Muscle layer of colon (tissue), 2 donors: ENCODE measurements at regions not wholly inside any gene's neighbourhood (a gene's known extent, or its start where the extent isn't known, plus 50 kb on each side); places are given as distances from the start of the nearest gene placed in this dataset.
"Not testable (repeated sequence)": the region's sequence is repeated elsewhere in the genome, so short reads cannot be mapped to it uniquely, and the experiment has no call there.

ENCODE experiments used
- H3K27ac ChIP-seq: one replicate; pipeline ENCODE4 v1.7.0; 2013; ENCODE audit warnings: low read depth, mild to moderate bottlenecking, low read length, moderate library complexity
- H3K27me3 ChIP-seq, 2 donors: one replicate each; pipeline ENCODE4 v1.7.0; 2013; ENCODE audit warnings: low read length in 2 of 2, mild to moderate bottlenecking in 2 of 2; ENCODE audit not compliant: insufficient read depth in 2 of 2, control insufficient read depth in 1 of 2
- H3K36me3 ChIP-seq: one replicate; pipeline ENCODE4 v1.7.0; 2013; ENCODE audit warnings: mild to moderate bottlenecking, low read length; ENCODE audit not compliant: insufficient read depth
- H3K4me1 ChIP-seq: one replicate; pipeline ENCODE4 v1.7.0; 2013; ENCODE audit warnings: mild to moderate bottlenecking, low read length; ENCODE audit not compliant: insufficient read depth
- H3K4me3 ChIP-seq, 2 donors: one replicate each; pipeline ENCODE4 v1.7.0; 2013; ENCODE audit warnings: low read length in 2 of 2, low read depth in 1 of 2, mild to moderate bottlenecking in 1 of 2, moderate library complexity in 1 of 2
- H3K9ac ChIP-seq: one replicate; pipeline ENCODE4 v1.7.0; 2013; ENCODE audit warnings: low read length
- H3K9me3 ChIP-seq: one replicate; pipeline ENCODE4 v1.7.0; 2013; ENCODE audit warnings: mild to moderate bottlenecking, low read length
- donor health status: abdominal sarcoma.
- donor health status: Adenocarcinoma of cecum.

- H3K4me1 ChIP-seq = peaks cover 6% of the 10 kb centered on the region
- H3K36me3 ChIP-seq = no peaks in the 10 kb centered on the region
- H3K27me3 ChIP-seq = no peaks in the 10 kb centered on the region
- no peak overlapping the region for H3K9ac ChIP-seq
- H3K4me3 ChIP-seq = no peak overlapping the region
- no peaks in the 10 kb centered on the region for H3K9me3 ChIP-seq
- H3K27ac ChIP-seq = no peak overlapping the region
These were observed 271.6 kb upstream of the ARSJ start for GRCh38 chr4:114251020-114251419.

GRCh38 chr4:114252499-114252898 is 273.1 kb upstream of the ARSJ start:
- Histone ChIP-seq H3K36me3 (no peaks in the 10 kb centered on the region), H3K4me3 (no peak overlapping the region), H3K4me1 (peaks cover 6% of the 10 kb centered on the region), H3K9me3 (no peaks in the 10 kb centered on the region), H3K9ac (no peak overlapping the region), H3K27ac (no peak overlapping the region), H3K27me3 (no peaks in the 10 kb centered on the region)

GRCh38 chr4:114257501-114257900 is 278.1 kb upstream of the ARSJ start:
- no peaks in the 10 kb centered on the region for H3K4me1 ChIP-seq
- no peak overlapping the region for H3K27ac ChIP-seq
- no peaks in the 10 kb centered on the region for H3K27me3 ChIP-seq
- no peak overlapping the region for H3K4me3 ChIP-seq
- H3K9me3 ChIP-seq = no peaks in the 10 kb centered on the region
- H3K9ac ChIP-seq = no peak overlapping the region
- H3K36me3 ChIP-seq = no peaks in the 10 kb centered on the region

- H3K9ac ChIP-seq, H3K4me1 ChIP-seq, H3K4me3 ChIP-seq: not testable (repeated sequence)
These were observed 283.0 kb upstream of the ARSJ start for GRCh38 chr4:114262421-114262820.

GRCh38 chr4:114263233-114263632 is 283.8 kb upstream of the ARSJ start:
- no peaks in the 10 kb centered on the region for H3K4me1 ChIP-seq
- H3K36me3 ChIP-seq = no peaks in the 10 kb centered on the region
- no peak overlapping the region for H3K9ac ChIP-seq
- H3K9me3 ChIP-seq = no peaks in the 10 kb centered on the region
- H3K27me3 ChIP-seq = no peaks in the 10 kb centered on the region
- no peak overlapping the region for H3K4me3 ChIP-seq
- no peak overlapping the region for H3K27ac ChIP-seq

More at GRCh38 chr4:114262421-114262820, 283.0 kb upstream of the ARSJ start:
- not testable (repeated sequence) for H3K36me3 ChIP-seq, H3K9me3 ChIP-seq, H3K27me3 ChIP-seq, H3K27ac ChIP-seq

GRCh38 chr4:114264452-114264851 is 285.0 kb upstream of the ARSJ start:
- no peaks in the 10 kb centered on the region for H3K9me3 ChIP-seq
- H3K4me3 ChIP-seq = no peak overlapping the region
- no peak overlapping the region for H3K9ac ChIP-seq
- H3K36me3 ChIP-seq = no peaks in the 10 kb centered on the region
- H3K27me3 ChIP-seq = no peaks in the 10 kb centered on the region
- H3K27ac ChIP-seq = no peak overlapping the region
- H3K4me1 ChIP-seq = no peaks in the 10 kb centered on the region

- no peak overlapping the region for H3K27ac ChIP-seq
- no peaks in the 10 kb centered on the region for H3K36me3 ChIP-seq
- H3K27me3 ChIP-seq = no peaks in the 10 kb centered on the region
- no peaks in the 10 kb centered on the region for H3K9me3 ChIP-seq
- H3K9ac ChIP-seq = no peak overlapping the region
- no peak overlapping the region for H3K4me3 ChIP-seq
- no peaks in the 10 kb centered on the region for H3K4me1 ChIP-seq
These were observed 285.4 kb upstream of the ARSJ start for GRCh38 chr4:114264877-114265291.

GRCh38 chr4:114265342-114265741 is 285.9 kb upstream of the ARSJ start:
- no peak overlapping the region for H3K4me3 ChIP-seq
- H3K36me3 ChIP-seq = no peaks in the 10 kb centered on the region
- H3K27ac ChIP-seq = no peak overlapping the region
- H3K27me3 ChIP-seq = no peaks in the 10 kb centered on the region
- no peaks in the 10 kb centered on the region for H3K4me1 ChIP-seq
- H3K9me3 ChIP-seq = no peaks in the 10 kb centered on the region
- H3K9ac ChIP-seq = no peak overlapping the region

GRCh38 chr4:114267976-114268375 is 288.5 kb upstream of the ARSJ start:
- H3K4me1 ChIP-seq = no peaks in the 10 kb centered on the region
- H3K27ac ChIP-seq = no peak overlapping the region
- no peak overlapping the region for H3K9ac ChIP-seq
- H3K27me3 ChIP-seq = no peaks in the 10 kb centered on the region
- H3K4me3 ChIP-seq = no peak overlapping the region
- no peaks in the 10 kb centered on the region for H3K9me3 ChIP-seq
- no peaks in the 10 kb centered on the region for H3K36me3 ChIP-seq

GRCh38 chr4:114271031-114271430 is 291.6 kb upstream of the ARSJ start:
- no peak overlapping the region for H3K27ac ChIP-seq
- no peak overlapping the region for H3K9ac ChIP-seq
- H3K4me3 ChIP-seq = no peak overlapping the region
- H3K27me3 ChIP-seq = no peaks in the 10 kb centered on the region
- no peaks in the 10 kb centered on the region for H3K36me3 ChIP-seq
- H3K4me1 ChIP-seq = no peaks in the 10 kb centered on the region
- H3K9me3 ChIP-seq = no peaks in the 10 kb centered on the region

GRCh38 chr4:114272226-114272625 is 292.8 kb upstream of the ARSJ start:
- no peak overlapping the region for H3K4me3 ChIP-seq
- H3K9ac ChIP-seq = no peak overlapping the region
- no peaks in the 10 kb centered on the region for H3K36me3 ChIP-seq
- no peak overlapping the region for H3K27ac ChIP-seq
- H3K9me3 ChIP-seq = no peaks in the 10 kb centered on the region
- H3K4me1 ChIP-seq = no peaks in the 10 kb centered on the region
- no peaks in the 10 kb centered on the region for H3K27me3 ChIP-seq

- Histone ChIP-seq H3K4me1 (no peaks in the 10 kb centered on the region), H3K27ac (no peak overlapping the region), H3K36me3 (no peaks in the 10 kb centered on the region), H3K9me3 (no peaks in the 10 kb centered on the region), H3K9ac (no peak overlapping the region), H3K27me3 (no peaks in the 10 kb centered on the region), H3K4me3 (no peak overlapping the region)
These were observed 293.8 kb upstream of the ARSJ start for GRCh38 chr4:114273238-114273637.
